PFSK-1 (cell line): ENCODE measurements at regions not wholly inside any gene's neighbourhood (a gene's known extent, or its start where the extent isn't known, plus 50 kb on each side); places are given as distances from the start of the nearest gene placed in this dataset.

Source experiments
- POLR2AphosphoS5 ChIP-seq: IDR thresholded peaks from 2 replicates; pipeline ENCODE4 v1.6.1; 2012; ENCODE audit warnings: low read depth, mild to moderate bottlenecking, control low read depth, low read length, moderate library complexity
- SIN3A ChIP-seq: IDR thresholded peaks from 2 replicates; pipeline ENCODE4 v1.6.1; 2012; ENCODE audit warnings: mild to moderate bottlenecking, low read length, moderate library complexity, borderline replicate concordance; ENCODE audit not compliant: insufficient read depth

DNA sequence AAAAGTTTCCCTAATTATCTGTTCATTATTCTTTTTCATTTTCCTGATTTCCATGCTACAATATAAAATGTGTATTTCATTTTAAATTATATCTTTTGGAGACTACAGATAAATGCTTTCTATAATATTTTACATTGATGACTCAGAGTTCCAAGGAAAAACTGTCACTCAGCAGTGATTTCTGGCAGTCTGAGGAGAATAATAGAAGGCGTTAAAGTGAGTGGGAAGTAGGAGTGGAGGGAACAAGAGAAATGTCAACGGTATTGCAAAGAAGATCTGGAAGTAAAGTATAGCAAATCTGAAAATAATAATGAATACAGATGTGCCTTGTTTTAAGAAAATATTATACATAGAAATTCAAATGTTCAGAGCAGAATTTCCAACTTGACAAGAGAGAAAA is 293.6 kb upstream of the PITX2 start:
- no peak for TF ChIP-seq POLR2AphosphoS5
- no peak for TF ChIP-seq SIN3A
